Nephron progenitor cell (in vitro differentiated cells): ENCODE measurements at regions not wholly inside any gene's neighbourhood (a gene's known extent, or its start where the extent isn't known, plus 50 kb on each side); places are given as distances from the start of the nearest gene placed in this dataset.
A peak's percentile ranks its signal among the peaks of the same experiment; 100 is the strongest.

Experiments
- DNase-seq: peaks from one replicate; pipeline ENCODE4 v3.0.0; 2021
- H3K27ac Mint-ChIP-seq: 2 replicates; pipeline ENCODE4 v1.8.0; 2021; ENCODE audit warnings: mild to moderate bottlenecking, moderate library complexity, mixed read lengths
- H3K27me3 Mint-ChIP-seq: 2 replicates; pipeline ENCODE4 v1.8.0; 2021; ENCODE audit warnings: mild to moderate bottlenecking, low read depth, mixed read lengths; ENCODE audit not compliant: poor library complexity
- H3K36me3 Mint-ChIP-seq: 2 replicates; pipeline ENCODE4 v1.8.0; 2021; ENCODE audit warnings: low read depth, mixed read lengths
- H3K4me1 Mint-ChIP-seq: 2 replicates; pipeline ENCODE4 v1.8.0; 2021; ENCODE audit warnings: mixed read lengths
- H3K4me3 Mint-ChIP-seq: 2 replicates; pipeline ENCODE4 v1.8.0; 2021; ENCODE audit warnings: mild to moderate bottlenecking, moderate library complexity, mixed read lengths
- H3K9me3 Mint-ChIP-seq: 2 replicates; pipeline ENCODE4 v1.8.0; 2021; ENCODE audit warnings: mild to moderate bottlenecking, moderate library complexity, mixed read lengths
- CTCF ChIP-seq: fragments of 200-600 bp; sonication (generic); IDR thresholded peaks from 2 replicates; pipeline ENCODE4 v1.5.0; 2021; ENCODE audit warnings: antibody characterized with exemption

GRCh38 chr14:94682061-94682516 is 69.9 kb downstream of the SERPINA3 start:
- peaks cover 11% of the 10 kb centered on the region for H3K4me1 Mint-ChIP-seq
- no peak for TF ChIP-seq CTCF
- no peak overlapping the region for H3K4me3 Mint-ChIP-seq
- H3K9me3 Mint-ChIP-seq = no peaks in the 10 kb centered on the region
- H3K36me3 Mint-ChIP-seq = no peaks in the 10 kb centered on the region
- no peak overlapping the region for H3K27ac Mint-ChIP-seq
- peaks cover 8% of the 10 kb centered on the region for H3K27me3 Mint-ChIP-seq
- DNase-seq = no peak

GRCh38 chr14:94681300-94682060 is 69.3 kb downstream of the SERPINA3 start:
- Mint-ChIP-seq H3K36me3 (no peaks in the 10 kb centered on the region), H3K4me3 (no peak overlapping the region)

GRCh38 chr14:94680862-94681288 is 68.7 kb downstream of the SERPINA3 start:
- no peak for TF ChIP-seq CTCF
- Mint-ChIP-seq H3K36me3 (no peaks in the 10 kb centered on the region), H3K4me3 (no peak overlapping the region), H3K9me3 (no peaks in the 10 kb centered on the region), H3K27ac (no peak overlapping the region), H3K4me1 (peaks cover 11% of the 10 kb centered on the region), H3K27me3 (peaks cover 8% of the 10 kb centered on the region)
- DNase-seq = no peak

More at GRCh38 chr14:94681300-94682060, 69.3 kb downstream of the SERPINA3 start:
- H3K27me3 Mint-ChIP-seq = peaks cover 8% of the 10 kb centered on the region
- H3K27ac Mint-ChIP-seq = no peak overlapping the region
- TF ChIP-seq CTCF = peak; percentile 32
- no peaks in the 10 kb centered on the region for H3K9me3 Mint-ChIP-seq
- DNase-seq = no peak
- peaks cover 11% of the 10 kb centered on the region for H3K4me1 Mint-ChIP-seq

GRCh38 chr14:94679937-94680861 is 68.0 kb downstream of the SERPINA3 start:
- Mint-ChIP-seq H3K27ac (no peak overlapping the region), H3K36me3 (no peaks in the 10 kb centered on the region), H3K27me3 (peaks cover 8% of the 10 kb centered on the region), H3K4me1 (peaks cover 11% of the 10 kb centered on the region), H3K4me3 (no peak overlapping the region), H3K9me3 (no peaks in the 10 kb centered on the region)
- TF ChIP-seq CTCF = no peak
- no peak for DNase-seq

- TF ChIP-seq CTCF = no peak
These were observed 67.1 kb downstream of the SERPINA3 start for GRCh38 chr14:94679106-94679810.

More at GRCh38 chr14:94679106-94679810, 67.1 kb downstream of the SERPINA3 start:
- no peaks in the 10 kb centered on the region for H3K9me3 Mint-ChIP-seq
- DNase-seq = no peak
- no peak overlapping the region for H3K27ac Mint-ChIP-seq
- H3K4me3 Mint-ChIP-seq = no peak overlapping the region
- peaks cover 8% of the 10 kb centered on the region for H3K27me3 Mint-ChIP-seq
- peaks cover 11% of the 10 kb centered on the region for H3K4me1 Mint-ChIP-seq
- H3K36me3 Mint-ChIP-seq = no peaks in the 10 kb centered on the region
